DND-41 (cell line): ENCODE measurements at regions not wholly inside any gene's neighbourhood (a gene's known extent, or its start where the extent isn't known, plus 50 kb on each side); places are given as distances from the start of the nearest gene placed in this dataset.

ENCODE experiments used
- CTCF ChIP-seq: IDR thresholded peaks from 2 replicates; pipeline ENCODE4 v1.5.1; 2012; ENCODE audit warnings: borderline replicate concordance, low read length, moderate library complexity, mild to moderate bottlenecking; ENCODE audit not compliant: poor library complexity, severe bottlenecking; ENCODE audit errors: extremely low read depth
- EZH2 ChIP-seq: IDR thresholded peaks from 3 replicates; pipeline ENCODE4 v1.6.1; 2012; ENCODE audit warnings: borderline replicate concordance, low read depth, mild to moderate bottlenecking, moderate library complexity, low read length, inconsistent platforms; ENCODE audit not compliant: severe bottlenecking

- TF ChIP-seq CTCF (no peak), EZH2 (no peak)
These were observed 953.9 kb downstream of the CDH11 start for GRCh38 chr16:64167936-64168335.
